ENCODE measurements at regions not wholly inside any gene's neighbourhood (a gene's known extent, or its start where the extent isn't known, plus 50 kb on each side); places are given as distances from the start of the nearest gene placed in this dataset.
"Not testable (repeated sequence)": the region's sequence is repeated elsewhere in the genome, so short reads cannot be mapped to it uniquely, and the experiment has no call there.

DNA sequence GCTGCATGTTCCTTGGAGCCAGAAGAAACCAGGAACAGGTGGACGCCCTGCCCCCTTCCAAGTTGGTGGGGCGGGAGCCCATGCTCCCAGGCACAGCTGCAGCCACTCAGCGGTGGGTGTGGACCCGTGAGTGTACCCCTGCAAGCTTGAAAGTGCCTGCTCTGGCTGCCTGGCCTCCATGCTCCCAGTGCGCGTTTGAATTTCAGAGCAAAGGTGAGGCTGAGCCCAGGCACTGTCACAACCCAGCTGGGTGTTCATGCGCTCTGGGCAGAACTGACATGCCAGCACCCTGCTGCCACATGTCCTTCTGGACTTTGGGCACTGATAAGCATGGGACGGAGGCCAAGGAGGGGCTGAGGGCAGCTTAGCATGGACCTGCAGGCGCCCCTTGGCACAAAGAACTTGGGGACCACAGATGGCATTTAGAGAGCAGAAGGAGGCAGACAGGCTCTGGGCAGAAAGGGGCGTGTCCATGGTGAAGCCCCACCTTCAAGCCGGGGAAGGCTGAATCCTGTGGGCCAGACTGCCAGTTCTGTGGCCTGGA lies 402.0 kb upstream of the NRG3 start:
- DNase-seq (ENCODE audit: low spot score) = no peak

DNA sequence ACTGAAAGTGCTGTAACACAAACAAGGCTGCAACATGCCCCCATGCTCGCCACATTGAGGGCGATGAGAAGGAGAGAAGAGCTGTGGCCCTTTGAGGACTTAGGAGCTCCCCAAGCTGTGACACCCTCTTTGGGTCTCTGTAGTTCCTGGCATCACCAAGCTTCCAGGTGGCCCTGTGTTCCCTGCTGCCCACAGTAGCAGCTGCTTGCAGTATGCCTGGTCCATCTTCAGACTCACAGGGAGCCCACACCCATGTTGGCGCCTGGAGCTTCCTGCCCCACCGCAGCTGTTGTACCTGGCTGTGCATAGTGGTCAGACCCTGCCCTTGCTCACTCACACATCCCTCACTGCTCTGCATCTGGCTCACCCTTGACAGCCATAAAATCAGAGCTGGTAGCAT lies 401.2 kb upstream of the NRG3 start:
- no peak for DNase-seq (ENCODE audit: low spot score)

DNA sequence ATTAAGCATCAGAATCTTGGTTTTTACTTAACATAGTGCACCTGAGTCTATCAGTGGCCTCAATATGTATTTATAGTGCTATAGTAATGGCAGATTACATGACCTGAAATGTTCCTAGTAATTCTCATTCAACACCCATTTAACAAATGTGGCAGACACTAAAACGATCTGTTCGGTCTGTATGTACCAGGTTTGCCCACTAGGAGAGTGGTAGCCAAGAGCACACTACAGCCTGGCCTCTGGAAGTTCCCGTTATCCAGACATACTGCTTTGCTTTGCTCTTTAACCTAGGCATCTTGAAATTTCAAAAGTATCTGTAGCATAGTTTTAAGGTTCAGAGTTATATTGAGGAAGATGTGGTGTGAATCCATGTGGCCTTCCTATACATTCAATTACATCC lies 395.7 kb upstream of the NRG3 start:
- DNase-seq (ENCODE audit: low spot score) = no peak

DNA sequence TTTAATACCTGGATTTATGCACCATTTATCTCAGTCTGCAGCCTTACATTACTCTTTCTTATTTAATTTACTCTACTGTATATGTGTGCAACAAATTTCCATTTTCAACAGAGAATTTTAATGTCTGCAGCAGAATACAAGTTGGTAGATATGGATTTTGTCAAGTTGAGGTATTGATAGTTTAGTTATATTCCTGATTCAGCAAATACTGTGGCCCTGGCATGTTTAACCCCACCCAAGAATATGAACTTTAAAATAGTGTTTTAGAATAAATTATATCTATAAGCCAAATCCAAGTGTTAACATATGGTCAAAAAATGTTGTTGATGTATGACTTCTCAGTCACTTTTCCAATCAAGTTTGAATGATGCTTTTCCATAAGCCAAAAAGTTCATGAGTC lies 378.4 kb upstream of the NRG3 start:
- DNase-seq (ENCODE audit: low spot score) = no peak

DNA sequence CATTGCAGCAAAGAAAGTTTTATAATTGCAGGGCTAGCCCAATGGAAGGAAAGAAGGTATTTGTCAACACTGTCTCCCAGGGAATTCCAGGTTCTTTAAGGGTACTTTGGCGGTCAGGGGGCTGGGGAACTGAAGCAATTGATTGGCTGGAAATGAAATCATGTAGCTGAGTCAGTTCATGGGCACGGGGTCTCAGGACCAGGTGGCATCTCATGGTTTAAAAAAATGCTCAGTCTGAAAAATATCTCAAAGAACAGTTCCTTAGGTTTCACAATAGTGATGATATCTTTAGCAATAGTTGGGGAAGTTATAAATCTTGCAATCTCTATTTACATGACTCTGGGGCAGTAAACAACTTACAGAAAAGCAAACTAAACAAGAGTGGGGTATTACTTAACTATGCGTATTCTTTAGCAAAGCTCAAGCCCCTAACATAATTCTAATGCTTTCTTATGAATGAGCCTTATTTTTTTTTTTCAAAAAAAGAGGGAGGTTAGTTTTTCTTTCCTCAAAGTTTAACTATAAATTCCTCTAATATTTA lies 376.9 kb upstream of the NRG3 start:
- DNase-seq (ENCODE audit: low spot score) = no peak

DNA sequence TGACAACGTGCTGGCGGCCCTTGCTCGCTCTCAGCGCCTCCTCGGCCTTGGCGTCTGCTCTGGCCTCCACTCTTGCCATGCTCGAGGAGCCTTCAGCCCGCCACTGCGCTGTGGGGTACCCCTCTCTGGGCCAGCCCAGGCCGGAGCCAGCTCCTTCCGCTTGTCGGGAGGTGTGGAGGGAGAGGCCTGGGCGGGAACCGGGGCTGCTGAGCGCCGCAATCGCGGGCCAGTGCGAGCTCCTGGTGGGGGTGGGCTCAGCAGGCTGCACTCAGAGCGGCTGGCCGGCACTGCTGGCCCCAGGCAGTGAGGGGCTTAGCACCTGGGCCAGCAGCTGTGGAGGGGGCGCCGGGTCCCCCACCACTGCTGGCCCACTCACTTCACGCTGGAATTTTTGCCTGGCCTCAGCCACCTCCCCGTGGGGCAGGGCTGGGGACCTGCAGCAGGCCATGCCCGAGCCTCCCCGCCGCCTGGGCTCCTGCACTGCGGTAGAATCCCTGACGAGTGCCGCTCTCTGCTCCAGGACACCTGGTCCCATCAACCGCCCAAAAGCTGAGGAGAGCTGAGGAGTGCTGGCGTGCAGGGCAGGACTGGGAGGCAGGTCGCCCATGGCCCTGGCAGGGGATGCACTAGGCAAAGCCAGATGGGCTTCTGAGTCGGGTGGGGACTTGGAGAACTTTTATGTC lies 372.2 kb upstream of the NRG3 start:
- no peak for DNase-seq (ENCODE audit: low spot score)

DNA sequence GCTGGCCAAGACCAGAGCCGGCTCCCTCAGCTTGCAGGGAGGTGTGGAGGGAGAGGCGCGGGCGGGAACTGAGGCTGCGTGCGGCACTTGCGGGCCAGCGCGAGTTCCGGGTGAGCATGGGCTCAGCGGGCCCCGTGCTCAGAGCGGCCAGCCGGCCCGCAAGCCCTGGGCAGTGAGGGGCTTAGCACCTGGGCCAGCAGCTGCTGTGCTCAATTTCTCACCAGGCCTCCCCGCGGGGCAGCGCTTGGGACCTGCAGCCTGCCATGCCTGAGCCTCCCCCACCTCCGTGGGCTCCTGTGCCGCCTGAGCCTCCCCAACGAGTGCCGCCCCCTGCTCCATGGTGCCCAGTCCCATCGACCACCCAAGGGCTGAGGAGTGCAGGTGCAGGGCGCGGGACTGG lies 369.2 kb upstream of the NRG3 start:
- DNase-seq (ENCODE audit: low spot score) = not testable (repeated sequence)

DNA sequence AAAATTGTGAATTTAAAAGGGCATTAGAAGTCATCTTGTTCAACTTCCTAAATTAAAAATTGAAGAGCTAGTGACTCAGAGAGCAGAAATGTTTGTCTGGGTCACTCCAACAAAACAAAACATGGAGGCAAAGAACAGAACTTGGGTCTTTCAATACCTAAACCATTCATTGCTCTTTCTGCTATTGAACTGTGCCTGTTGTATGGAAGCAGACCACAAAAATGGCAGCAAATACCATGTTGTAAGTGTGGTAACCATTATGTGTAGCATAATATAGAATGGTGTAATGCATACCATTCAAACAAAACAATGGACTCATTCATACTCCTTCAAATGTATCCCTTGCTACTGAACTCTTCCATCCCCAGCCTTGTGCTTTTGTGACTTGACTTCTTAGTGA lies 360.2 kb upstream of the NRG3 start:
- DNase-seq (ENCODE audit: low spot score) = no peak

DNA sequence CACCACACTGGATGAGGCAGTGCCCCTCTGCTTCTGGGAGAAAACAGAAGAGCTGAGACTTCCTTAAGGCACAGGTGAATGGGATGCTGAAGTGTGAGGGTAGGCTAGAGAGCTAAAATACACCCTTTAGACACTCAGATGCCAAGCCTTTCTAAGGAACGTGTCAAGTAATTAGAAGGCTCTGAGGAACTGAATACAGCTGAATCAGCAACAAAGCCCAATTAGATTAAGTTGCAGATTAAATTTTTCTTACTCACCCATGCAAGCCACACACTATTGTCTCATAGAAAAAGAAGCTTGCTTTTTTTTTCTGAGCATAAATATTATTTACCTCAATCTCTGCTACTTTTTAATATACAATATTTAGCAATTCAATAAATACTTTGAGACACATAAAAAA lies 354.3 kb upstream of the NRG3 start:
- DNase-seq (ENCODE audit: low spot score) = no peak

DNA sequence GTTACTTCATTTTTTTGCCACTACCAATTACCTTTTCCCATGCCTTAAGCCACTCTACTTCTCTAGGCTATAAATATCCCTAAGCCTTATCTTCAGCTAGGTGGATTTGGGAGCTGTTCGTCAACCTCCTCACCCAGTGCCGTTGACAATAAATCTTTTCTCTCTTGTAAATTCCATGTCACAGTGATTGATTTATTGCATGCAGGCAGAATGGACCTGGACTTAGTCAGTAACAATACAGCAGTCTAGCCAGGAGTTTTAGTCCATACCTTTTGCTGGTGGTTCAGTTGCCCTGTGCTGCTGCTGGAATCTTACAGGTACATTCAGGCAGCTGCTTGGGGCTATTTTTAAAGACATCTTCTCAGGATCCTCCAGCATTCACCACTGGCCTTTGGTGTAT lies 350.5 kb upstream of the NRG3 start:
- no peak for DNase-seq (ENCODE audit: low spot score)

DNA sequence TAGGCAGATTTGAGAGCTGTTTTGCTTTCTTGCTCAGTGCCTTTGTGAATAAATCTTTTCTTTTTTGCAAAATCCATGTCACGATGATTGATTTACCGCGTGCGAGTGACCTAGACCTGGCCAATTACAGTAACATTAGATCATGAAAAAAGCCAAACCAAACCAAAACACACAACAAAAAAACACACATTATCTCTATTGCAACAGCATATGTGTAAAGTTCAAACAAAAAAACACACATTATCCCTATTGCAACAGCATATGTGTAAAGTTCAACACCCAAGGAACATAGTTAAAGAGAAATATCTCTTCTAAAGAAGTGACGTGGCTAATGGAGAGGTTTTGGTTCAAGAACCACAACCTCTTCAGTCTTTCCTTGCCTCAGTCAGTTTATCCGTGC lies 342.6 kb upstream of the NRG3 start:
- no peak for DNase-seq (ENCODE audit: low spot score)

DNA sequence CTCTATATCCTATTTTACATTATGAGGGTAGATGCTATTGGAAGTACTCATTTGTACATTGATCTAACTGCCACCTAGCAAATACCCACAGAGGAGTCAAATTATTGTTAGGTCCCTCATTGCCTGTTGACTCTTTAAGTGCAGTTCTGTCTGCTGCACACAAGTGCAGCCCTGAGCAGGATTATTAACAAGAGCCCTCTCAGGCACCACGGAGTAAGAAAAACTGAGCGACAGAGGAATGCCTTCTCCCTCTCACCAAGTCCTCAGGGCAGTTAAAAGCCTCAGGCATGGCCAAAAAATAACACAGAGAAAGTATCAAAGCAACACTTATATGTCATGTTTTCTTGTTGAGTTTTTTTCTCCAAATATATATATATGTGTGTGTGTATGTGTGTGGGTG lies 340.0 kb upstream of the NRG3 start:
- no peak for DNase-seq (ENCODE audit: low spot score)

DNA sequence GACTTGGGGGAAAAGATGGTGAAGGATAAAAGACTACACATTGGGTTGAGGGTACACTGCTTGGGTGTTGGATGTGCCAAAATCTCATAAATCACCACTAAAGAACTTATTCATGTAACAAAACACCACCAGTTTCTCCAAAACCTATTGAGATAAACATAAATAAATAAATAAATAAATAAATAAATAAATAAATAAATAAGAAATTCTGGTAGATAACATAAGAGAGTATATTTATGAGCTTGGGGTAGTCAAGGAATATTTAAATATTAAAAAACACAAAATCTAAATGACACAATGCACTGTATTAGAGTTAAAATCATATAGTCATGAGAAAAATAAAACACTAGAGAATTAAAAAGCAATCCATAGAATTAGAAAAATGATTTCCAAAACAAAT lies 333.5 kb upstream of the NRG3 start:
- DNase-seq (ENCODE audit: low spot score) = no peak

DNA sequence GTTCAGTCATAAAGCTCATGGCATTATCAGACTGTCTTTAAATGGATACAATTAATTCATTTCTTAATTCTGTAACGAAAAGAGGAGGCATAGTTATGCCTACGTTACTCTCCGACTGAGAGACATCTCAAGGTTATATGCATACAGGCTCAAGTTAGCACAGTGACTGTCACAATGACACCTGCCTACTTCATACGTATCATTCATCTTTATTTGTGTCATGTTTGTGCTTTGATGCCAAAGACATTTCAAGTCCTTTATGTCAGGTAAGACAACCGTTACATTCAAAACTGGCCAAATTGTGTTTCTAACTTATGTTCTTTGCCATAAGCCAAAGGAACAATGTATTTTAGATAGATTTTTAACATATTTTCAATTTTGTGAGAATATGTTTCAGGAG lies 328.8 kb upstream of the NRG3 start:
- no peak for DNase-seq (ENCODE audit: low spot score)

DNA sequence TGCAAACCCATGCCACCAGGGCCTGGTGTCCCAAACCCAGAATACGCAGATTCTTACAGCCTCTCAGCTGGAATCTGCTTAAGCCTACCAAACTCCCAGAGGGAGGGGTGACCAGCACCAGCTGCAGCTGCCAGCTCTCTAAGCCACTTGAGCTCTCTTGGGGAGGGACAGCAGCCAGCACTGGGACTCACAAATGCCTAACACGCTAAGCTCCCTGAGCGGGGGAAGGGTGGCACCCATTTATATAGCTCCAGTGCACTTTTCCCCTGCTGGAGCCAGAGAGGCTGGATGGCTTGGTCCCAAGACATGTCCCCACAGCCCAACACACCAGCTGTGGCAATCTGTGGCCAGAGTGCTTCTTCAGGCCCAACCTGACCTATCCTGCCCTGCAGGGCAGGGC lies 326.8 kb upstream of the NRG3 start:
- DNase-seq (ENCODE audit: low spot score) = no peak

DNA sequence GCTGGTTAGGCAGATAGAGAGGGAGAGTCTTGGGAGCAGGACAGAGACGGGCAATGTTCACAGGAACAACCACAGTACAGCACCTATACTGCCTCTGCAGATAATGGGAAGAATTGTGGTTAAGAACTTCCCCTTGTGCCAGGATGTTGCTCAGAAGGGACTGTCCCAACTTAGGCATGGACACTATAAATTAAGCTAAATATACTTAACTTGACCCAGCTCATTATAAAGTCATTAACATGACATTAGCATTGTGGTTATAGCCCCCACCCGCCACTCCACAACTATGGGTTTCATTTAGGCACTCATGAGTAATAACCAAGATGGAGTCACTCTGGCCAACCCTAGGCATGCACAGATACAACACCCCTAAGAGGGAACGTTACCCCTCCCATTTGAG lies 310.9 kb upstream of the NRG3 start:
- no peak for DNase-seq (ENCODE audit: low spot score)

DNA sequence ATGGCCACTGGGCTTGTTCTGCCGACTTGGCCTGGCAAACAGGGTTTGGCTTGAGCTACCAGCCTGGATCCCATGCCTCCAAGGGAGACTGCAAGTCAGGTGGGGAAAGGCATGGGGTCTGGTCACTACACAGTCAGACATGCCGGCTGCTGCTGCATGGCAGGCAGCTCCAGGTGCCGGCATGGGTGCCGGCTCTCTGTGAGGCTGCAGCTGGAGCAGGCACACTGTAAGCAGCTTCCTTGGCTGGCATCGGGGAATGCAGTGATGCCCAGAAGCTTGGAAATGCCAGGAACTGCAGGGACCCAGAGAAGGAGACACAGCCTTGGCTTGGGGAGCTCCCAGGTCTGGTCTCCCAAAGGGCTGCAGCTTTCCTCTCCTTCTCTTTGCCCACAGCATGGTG lies 305.5 kb upstream of the NRG3 start:
- no peak for DNase-seq (ENCODE audit: low spot score)

DNA sequence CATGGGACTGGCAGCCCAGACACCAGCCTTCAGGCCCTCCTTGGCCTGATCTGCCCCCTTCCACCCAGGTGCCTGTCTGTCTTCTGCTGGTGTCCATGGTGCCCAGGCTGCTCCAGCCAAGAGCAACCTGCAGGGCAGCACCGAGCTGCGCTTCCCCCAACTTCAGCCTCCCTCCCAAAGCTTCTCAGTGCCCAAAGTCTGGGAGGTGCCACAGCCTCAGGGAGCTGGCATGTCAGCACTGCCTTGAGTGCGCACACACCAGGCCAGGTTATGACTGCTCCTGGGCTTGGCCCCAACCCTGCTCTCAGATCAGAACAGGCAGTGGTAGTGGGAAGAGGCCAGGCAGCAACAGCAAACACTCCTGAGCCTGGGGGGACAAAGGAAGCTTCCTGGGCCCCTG lies 304.6 kb upstream of the NRG3 start:
- no peak for DNase-seq (ENCODE audit: low spot score)

DNA sequence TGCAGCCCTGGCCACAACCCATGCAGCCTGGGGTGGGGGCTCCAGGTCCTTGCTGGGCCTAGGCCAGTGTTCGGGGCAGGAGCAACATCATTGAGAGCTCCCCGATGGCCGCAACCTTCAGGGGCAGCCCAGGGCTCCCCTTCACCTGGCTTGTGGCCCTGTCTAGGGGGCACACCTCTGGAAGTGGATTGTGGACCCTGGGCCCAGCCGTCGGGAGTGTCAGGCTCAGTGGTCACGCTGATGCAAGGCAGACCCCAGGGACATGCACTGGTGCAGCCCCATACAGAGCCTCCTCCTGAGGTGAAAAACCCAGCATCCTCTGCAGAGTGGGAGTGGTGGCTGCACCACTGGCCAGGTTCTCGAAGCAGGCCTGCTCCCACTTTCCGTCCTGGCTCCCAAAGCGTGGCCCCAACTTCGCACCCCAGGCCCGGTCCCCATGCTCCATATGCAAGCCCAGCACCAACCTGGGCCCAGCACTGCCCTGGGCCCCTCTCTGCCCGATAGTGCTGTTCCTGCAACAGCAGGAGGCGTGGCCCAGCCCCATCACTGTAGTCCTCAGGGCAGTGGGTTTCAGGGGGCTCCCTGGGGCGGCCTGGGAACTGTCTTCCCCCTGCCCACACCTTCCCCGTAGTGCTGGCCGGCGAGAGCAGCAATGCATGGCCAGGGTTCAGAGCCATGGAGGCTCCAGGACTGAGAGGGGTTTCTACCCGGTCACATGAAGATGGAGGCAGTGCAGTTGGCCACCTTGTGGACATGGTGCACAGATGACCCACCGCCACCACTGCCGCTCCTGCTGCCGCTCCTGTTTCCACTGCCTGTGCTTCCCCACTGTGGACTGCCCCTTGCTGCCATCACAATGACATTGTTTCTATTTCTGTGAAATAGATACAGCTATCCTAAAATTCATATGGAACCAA lies 303.9 kb upstream of the NRG3 start:
- no peak for DNase-seq (ENCODE audit: low spot score)

DNA sequence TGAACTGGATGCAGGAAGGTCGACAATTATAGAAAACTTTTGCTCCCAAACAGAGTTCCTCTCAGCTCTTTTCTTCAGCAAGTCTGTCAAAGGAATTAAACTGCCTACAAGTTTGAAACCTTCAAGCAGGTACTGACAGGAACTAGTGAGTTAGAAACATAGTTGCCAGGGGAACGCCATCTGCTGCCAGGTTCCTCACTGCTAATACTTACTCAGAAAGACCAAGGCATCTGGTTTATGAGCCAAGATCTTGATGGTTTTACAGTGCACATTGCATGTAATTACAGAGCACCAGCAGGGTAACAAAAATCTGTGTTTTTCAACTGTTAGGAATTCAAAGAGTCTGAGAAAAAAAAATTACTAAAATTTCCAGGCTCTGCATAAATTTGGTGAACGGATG lies 300.0 kb upstream of the NRG3 start:
- DNase-seq (ENCODE audit: low spot score) = no peak

DNA sequence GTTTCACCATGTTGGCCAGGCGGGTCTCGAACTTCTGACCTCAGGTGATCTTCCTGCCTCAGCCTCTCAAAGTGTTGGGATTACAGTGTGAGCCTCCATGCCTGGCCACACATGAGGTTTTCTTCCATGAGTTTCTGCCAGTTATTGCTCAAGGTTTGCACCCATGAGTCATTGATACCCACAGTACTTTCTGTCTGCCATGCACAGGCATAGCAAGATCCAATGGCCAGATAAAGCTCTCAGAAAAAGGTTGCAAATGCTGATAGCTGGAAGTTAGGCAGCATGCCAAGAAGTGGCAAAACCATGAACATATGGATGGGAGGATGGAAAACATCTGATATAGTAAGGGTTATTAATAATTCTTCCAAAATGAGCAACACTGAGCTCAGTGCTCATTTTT lies 298.7 kb upstream of the NRG3 start:
- DNase-seq (ENCODE audit: low spot score) = no peak

DNA sequence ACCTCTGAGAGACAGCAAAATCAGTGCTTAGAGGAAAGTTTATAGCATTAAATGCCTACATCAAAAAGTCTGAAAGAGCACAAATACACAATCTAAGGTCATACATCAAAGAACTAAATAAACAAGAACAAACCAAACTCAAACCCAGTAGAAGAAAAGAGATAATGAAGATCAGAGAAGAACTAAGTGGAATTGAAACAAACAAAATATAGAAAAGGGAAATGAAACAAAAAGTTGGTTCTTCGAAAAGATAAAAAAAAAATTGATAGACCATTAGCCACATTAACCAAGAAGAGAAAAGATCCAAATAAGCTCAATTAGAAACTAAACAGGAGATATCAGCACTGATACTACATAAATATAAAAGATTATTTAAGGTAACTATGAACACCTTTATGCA lies 280.0 kb upstream of the NRG3 start:
- no peak for DNase-seq (ENCODE audit: low spot score)

DNA sequence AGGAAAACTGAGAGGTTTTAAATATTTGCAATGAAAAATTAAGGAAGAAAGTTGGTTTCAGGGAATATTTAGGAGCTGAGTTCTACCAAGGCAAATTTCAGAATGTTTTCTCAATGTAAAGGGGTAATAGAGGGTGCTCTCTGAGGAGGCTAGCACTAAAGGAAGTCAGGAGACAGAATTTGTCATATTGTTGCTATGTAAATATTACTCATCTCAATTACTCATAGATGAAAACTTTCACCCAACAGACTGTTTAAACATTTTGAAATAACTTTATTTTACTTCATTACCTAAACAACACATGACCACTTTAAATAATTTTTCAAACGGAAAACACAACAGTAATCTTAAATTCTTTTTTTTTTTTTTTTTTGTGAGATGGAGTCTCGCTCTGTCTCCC lies 274.8 kb upstream of the NRG3 start:
- DNase-seq (ENCODE audit: low spot score) = no peak

All from hematopoietic multipotent progenitor cell treated with erythropoietin and hydrocortisone succinate and interleukin-3 and kit ligand, for 17 days (in vitro differentiated cells).